HL-60 (cell line): ENCODE measurements at regions not wholly inside any gene's neighbourhood (a gene's known extent, or its start where the extent isn't known, plus 50 kb on each side); places are given as distances from the start of the nearest gene placed in this dataset.

ENCODE experiments used
- DNase-seq, 2 experiments: peaks; one replicate each; pipeline ENCODE4 v3.0.0-alpha.2; 2010 to 2020; ENCODE audit warnings: low read depth in 1 of 2, low spot score in 1 of 2
- H3K27ac ChIP-seq: fragments of 250-450 bp; sonication (Bioruptor Pico); replicated peaks from 2 replicates; pipeline ENCODE4 v1.5.1; 2020; ENCODE audit warnings: mild to moderate bottlenecking, moderate library complexity
- H3K27me3 ChIP-seq: fragments of 250-450 bp; sonication (Bioruptor Pico); 2 replicates; pipeline ENCODE4 v1.5.1; 2021; ENCODE audit warnings: mild to moderate bottlenecking, moderate library complexity; ENCODE audit not compliant: insufficient read depth, poor library complexity, severe bottlenecking
- H3K4me3 ChIP-seq: replicated peaks from 2 replicates; pipeline ENCODE4 v1.5.1; 2011; ENCODE audit warnings: mild to moderate bottlenecking, control low read depth, low read length; ENCODE audit not compliant: insufficient read depth
- GABPA ChIP-seq: IDR thresholded peaks from 2 replicates; pipeline ENCODE4 v1.6.1; 2012; ENCODE audit warnings: low read depth
- POLR2AphosphoS5 ChIP-seq: IDR thresholded peaks from 2 replicates; pipeline ENCODE4 v1.6.1; 2012; ENCODE audit warnings: low read depth
- SPI1 ChIP-seq: IDR thresholded peaks from 2 replicates; pipeline ENCODE4 v1.6.1; 2012; ENCODE audit warnings: low read depth, mild to moderate bottlenecking, borderline replicate concordance
- TF ChIP-seq, protein P1 (sequence below): IDR thresholded peaks from 2 replicates; pipeline ENCODE4 v1.6.1; 2012; ENCODE audit warnings: low read depth; ENCODE audit not compliant: insufficient replicate concordance
- TF ChIP-seq, protein P2 (sequence below): IDR thresholded peaks from one replicate; pipeline ENCODE4 v1.5.1; 2011; ENCODE audit warnings: low read length, control low read depth, inconsistent platforms; ENCODE audit not compliant: insufficient read depth

DNA sequence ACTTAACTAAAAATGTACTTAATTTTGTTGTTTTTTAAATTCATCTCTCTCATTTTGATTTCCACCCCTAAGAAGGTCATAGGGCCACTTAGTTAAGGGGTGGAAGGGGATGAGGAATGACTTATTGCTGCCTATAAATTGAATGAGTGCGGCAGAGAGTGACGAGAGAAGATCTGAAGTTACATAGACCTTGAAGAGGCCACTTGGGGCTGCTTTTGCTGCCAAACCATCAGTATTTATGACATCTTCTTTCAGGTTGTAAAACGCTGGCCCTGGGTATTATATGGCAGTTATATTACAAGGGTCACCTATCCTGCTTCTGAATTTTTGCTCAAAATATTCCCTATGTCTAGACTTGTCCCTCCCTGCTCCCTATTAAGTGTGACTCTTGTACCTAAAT is 119.6 kb upstream of the RIMS1 start:
- DNase-seq, result no peak
- TF ChIP-seq POLR2AphosphoS5 (no peak), SPI1 (no peak), GABPA (no peak)
- TF ChIP-seq, protein P1, sequence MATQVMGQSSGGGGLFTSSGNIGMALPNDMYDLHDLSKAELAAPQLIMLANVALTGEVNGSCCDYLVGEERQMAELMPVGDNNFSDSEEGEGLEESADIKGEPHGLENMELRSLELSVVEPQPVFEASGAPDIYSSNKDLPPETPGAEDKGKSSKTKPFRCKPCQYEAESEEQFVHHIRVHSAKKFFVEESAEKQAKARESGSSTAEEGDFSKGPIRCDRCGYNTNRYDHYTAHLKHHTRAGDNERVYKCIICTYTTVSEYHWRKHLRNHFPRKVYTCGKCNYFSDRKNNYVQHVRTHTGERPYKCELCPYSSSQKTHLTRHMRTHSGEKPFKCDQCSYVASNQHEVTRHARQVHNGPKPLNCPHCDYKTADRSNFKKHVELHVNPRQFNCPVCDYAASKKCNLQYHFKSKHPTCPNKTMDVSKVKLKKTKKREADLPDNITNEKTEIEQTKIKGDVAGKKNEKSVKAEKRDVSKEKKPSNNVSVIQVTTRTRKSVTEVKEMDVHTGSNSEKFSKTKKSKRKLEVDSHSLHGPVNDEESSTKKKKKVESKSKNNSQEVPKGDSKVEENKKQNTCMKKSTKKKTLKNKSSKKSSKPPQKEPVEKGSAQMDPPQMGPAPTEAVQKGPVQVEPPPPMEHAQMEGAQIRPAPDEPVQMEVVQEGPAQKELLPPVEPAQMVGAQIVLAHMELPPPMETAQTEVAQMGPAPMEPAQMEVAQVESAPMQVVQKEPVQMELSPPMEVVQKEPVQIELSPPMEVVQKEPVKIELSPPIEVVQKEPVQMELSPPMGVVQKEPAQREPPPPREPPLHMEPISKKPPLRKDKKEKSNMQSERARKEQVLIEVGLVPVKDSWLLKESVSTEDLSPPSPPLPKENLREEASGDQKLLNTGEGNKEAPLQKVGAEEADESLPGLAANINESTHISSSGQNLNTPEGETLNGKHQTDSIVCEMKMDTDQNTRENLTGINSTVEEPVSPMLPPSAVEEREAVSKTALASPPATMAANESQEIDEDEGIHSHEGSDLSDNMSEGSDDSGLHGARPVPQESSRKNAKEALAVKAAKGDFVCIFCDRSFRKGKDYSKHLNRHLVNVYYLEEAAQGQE, result no peak
- TF ChIP-seq, protein P2, sequence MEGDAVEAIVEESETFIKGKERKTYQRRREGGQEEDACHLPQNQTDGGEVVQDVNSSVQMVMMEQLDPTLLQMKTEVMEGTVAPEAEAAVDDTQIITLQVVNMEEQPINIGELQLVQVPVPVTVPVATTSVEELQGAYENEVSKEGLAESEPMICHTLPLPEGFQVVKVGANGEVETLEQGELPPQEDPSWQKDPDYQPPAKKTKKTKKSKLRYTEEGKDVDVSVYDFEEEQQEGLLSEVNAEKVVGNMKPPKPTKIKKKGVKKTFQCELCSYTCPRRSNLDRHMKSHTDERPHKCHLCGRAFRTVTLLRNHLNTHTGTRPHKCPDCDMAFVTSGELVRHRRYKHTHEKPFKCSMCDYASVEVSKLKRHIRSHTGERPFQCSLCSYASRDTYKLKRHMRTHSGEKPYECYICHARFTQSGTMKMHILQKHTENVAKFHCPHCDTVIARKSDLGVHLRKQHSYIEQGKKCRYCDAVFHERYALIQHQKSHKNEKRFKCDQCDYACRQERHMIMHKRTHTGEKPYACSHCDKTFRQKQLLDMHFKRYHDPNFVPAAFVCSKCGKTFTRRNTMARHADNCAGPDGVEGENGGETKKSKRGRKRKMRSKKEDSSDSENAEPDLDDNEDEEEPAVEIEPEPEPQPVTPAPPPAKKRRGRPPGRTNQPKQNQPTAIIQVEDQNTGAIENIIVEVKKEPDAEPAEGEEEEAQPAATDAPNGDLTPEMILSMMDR, result no peak
- Histone ChIP-seq H3K27me3 (peaks cover 3% of the 10 kb centered on the region), H3K27ac (no peak overlapping the region), H3K4me3 (no peak overlapping the region)

DNA sequence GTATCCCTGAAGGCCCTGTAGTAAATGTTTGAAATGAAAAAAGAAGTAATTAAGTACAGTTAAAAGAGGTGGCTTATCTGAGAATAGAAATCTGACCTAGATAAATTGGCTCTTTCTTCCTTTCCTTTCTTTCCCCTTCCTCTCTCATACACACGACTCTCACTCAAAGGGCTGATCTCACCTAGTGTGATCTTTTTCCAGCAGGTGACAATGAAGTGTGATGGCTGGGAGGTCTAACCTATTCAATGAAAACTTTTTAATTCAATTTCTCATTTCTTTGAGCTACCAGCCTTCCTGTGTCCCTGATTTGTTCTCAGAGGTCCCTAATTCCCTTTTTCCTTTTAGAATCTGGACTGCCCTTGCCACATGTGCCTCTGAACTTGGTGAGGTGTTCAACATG is 118.0 kb upstream of the RIMS1 start:
- Histone ChIP-seq H3K4me3 (no peak overlapping the region), H3K27me3 (peaks cover 3% of the 10 kb centered on the region), H3K27ac (no peak overlapping the region)
- no peak for DNase-seq
- TF ChIP-seq, protein P2, result no peak
- TF ChIP-seq, protein P1, result no peak
- TF ChIP-seq GABPA (no peak), POLR2AphosphoS5 (no peak), SPI1 (no peak)

DNA sequence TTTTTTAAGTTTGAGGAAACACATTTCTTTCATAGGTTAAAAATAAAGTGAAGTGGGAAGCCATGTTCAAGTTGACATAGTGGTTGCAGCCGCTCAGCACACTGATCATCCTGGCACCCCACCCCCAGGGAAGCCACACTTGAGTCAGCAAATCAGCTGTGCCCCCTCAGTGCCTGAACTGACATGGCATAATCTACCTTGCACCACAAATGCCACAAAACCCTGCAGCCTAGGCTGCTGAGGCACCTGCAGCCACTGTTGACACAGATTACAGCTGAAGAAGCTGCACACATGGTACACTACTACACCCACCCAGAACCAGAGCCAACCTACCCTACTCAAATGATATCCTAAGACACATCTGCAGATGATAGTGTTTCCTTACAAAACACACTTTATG is 77.5 kb upstream of the RIMS1 start:
- no peak for DNase-seq
- no peak overlapping the region for H3K4me3 ChIP-seq
- no peak for TF ChIP-seq SPI1
- TF ChIP-seq, protein P1, result no peak
- TF ChIP-seq, protein P2, result no peak
- TF ChIP-seq GABPA, result no peak
- no peak for TF ChIP-seq POLR2AphosphoS5
- H3K27ac ChIP-seq, result no peak overlapping the region
- no peaks in the 10 kb centered on the region for H3K27me3 ChIP-seq
